Prostate gland (tissue), 2 donors: ENCODE measurements at regions not wholly inside any gene's neighbourhood (a gene's known extent, or its start where the extent isn't known, plus 50 kb on each side); places are given as distances from the start of the nearest gene placed in this dataset.

Source experiments
- POLR2A ChIP-seq: fragments of 450-650 bp; IDR thresholded peaks from one replicate; pipeline ENCODE4 v1.6.1; 2016; ENCODE audit warnings: antibody characterized with exemption, mild to moderate bottlenecking
- POLR2AphosphoS5 ChIP-seq: sonication (generic); formaldehyde crosslinking; IDR thresholded peaks from one replicate; pipeline ENCODE4 v1.6.1; 2017; ENCODE audit warnings: antibody characterized with exemption
- TF ChIP-seq, protein P1 (sequence below), 4 experiments: fragments of 200-600 bp in 2 of 4; fragments of 450-650 bp in 2 of 4; sonication (generic) in 2 of 4; IDR thresholded peaks; 1 replicate in 3 of 4; 2 replicates in 1 of 4; pipeline ENCODE4 v1.5.1; 2016 to 2019; ENCODE audit warnings: antibody characterized with exemption in 4 of 4, mild to moderate bottlenecking in 2 of 4, moderate library complexity in 2 of 4

DNA sequence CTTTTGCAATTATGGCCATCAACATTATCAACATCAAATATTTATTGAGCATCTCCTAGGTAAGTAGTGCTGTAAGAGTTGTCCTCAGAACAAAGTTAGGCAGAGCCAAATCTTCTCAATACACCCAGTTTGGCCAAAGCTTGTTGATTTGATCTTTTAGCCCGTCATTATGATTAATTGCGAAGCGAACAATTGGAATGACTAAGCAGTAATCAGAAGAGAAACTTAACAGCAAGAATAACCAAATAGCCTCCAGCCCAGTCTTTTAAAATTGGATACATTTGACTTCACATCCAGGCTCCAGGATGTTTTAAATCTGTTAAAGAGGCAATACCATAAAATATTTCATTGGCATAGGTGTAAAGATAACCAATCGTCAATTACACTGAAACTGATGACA is 1156.0 kb downstream of the OLFM4 start:
- TF ChIP-seq, protein P1, sequence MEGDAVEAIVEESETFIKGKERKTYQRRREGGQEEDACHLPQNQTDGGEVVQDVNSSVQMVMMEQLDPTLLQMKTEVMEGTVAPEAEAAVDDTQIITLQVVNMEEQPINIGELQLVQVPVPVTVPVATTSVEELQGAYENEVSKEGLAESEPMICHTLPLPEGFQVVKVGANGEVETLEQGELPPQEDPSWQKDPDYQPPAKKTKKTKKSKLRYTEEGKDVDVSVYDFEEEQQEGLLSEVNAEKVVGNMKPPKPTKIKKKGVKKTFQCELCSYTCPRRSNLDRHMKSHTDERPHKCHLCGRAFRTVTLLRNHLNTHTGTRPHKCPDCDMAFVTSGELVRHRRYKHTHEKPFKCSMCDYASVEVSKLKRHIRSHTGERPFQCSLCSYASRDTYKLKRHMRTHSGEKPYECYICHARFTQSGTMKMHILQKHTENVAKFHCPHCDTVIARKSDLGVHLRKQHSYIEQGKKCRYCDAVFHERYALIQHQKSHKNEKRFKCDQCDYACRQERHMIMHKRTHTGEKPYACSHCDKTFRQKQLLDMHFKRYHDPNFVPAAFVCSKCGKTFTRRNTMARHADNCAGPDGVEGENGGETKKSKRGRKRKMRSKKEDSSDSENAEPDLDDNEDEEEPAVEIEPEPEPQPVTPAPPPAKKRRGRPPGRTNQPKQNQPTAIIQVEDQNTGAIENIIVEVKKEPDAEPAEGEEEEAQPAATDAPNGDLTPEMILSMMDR (IDR thresholded peaks at IDR 0.05), result no peak
- TF ChIP-seq POLR2A (no peak), POLR2AphosphoS5 (no peak)
